GM21528 (cell line): ENCODE measurements at regions not wholly inside any gene's neighbourhood (a gene's known extent, or its start where the extent isn't known, plus 50 kb on each side); places are given as distances from the start of the nearest gene placed in this dataset.
"Not testable (repeated sequence)": the region's sequence is repeated elsewhere in the genome, so short reads cannot be mapped to it uniquely, and the experiment has no call there.

ENCODE experiments used
- ATAC-seq: cut with Tn5 transposase; IDR thresholded peaks from one replicate; pipeline ENCODE4 v1.9.1; 2021; ENCODE audit warnings: mild to moderate bottlenecking, moderate library complexity; ENCODE audit not compliant: unreplicated experiment, low FRiP score

GRCh38 chr10:36412942-36413341, 712.5 kb upstream of the ANKRD30A start:
- no peak for ATAC-seq

- ATAC-seq = not testable (repeated sequence)
Observed at GRCh38 chr10:36400238-36400637, 725.2 kb upstream of the ANKRD30A start.

DNA sequence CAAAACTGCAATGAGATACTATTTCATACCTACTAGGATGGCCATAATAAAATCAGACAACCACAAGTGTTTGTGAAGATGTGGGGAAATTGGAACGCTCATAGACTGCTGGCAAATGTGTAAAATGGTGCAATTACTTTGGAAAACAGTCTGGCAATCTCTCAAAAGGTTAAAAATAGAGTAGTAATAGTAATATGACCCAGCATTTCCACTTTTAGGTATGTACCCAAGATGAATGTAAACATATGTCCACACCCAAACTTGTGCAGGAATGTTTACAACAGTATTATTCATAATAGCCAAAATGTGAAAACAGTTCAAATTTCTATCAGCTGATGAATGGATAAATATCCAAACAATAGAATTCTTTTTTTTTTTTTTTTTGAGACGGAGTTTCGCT, 731.6 kb upstream of the ANKRD30A start:
- ATAC-seq = no peak

DNA sequence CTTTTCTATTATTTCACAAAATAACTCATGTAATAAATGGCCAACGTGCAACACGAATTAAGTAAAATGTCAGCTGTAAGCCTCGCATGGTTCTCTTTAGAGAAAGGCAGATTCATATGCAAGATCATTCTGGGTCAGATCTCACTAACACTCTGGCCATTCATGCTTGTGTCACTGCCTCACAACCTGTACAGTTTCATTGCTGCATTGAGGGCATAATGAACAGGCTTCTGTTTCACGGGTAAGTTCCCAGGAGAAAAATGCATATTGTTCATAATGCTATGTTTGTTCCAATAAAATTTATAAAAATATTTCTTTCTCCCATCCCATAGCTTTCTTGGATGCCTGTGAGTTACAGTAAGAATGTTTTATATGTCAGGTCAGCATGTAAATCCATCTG, 734.0 kb upstream of the ANKRD30A start:
- ATAC-seq = no peak

DNA sequence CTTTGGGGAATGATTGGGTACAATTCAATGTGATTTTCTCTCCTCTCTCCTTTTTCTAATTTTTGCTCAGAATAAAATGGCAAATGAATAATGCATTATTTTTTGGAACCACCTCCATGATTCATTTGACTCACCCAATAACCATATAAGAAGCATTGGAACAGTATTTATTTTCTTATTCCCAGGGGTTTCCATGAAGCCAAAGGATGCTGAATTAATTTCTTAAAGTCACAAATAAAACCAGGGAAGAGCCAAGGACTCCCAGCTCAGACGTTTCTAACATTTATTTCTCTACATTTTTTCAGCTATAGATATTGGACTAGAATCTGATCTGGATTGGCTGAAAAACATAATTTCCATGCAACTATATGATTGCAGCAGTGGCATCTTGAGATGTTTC, 735.2 kb upstream of the ANKRD30A start:
- no peak for ATAC-seq

GRCh38 chr10:36388166-36388565, 737.2 kb upstream of the ANKRD30A start:
- no peak for ATAC-seq

GRCh38 chr10:36385693-36386092, 739.7 kb upstream of the ANKRD30A start:
- ATAC-seq = no peak

- ATAC-seq = no peak
Observed at GRCh38 chr10:36383349-36383748, 741.3 kb upstream of the FZD8 start.

DNA sequence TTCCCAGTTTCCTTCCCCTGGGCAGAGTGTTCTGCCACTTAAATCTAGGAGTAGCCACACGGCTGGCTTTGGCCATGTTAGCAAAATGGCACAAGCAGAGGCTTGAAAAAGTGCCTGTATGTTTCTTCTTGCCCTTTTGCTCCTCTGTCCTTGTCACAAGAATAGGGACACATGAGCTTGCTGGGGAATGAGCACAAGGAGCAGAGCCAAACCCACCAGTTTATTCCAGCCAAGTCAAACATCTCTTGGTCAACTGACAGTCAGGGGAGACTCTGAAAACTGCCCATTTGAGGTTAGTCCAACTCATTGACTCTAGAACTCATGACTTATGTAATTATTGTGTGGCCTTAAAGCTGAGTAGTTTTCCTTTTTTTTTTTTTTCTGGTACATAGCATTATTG, 739.7 kb upstream of the FZD8 start:
- ATAC-seq = no peak

GRCh38 chr10:36380538-36380937, 738.4 kb upstream of the FZD8 start:
- ATAC-seq = no peak

GRCh38 chr10:36375107-36375506, 733.0 kb upstream of the FZD8 start:
- no peak for ATAC-seq

DNA sequence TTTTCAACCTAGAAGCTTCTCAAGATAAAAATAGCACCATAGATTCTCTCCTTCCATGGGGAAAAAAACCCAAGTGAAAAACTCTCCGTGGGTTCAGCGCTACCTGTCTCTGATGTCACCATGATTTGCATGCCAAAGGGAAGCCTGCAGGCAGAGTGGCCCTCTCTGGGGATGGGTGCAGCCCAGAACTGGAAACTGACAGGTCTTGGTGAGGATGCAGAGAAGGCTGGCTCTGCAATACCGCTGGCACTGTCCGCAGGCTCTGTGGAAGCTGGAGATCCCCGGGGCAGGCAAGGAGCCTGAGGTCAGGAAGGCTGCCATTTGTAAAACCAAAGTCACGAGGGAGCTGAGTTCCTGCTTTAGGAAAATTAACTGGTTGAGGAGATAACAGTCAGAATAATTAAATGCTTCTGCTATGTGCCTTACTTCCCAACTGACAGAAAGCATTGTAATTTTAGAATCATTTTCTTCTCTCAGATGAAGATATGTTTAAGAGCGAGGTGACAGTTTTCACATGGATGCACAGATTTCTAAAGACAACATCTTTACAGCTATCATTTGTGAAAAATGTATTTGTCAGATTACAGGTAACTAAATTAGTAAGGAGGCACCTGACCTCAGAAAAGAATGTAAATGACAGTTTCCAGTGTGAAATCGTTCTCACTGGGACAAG, 731.5 kb upstream of the FZD8 start:
- no peak for ATAC-seq

DNA sequence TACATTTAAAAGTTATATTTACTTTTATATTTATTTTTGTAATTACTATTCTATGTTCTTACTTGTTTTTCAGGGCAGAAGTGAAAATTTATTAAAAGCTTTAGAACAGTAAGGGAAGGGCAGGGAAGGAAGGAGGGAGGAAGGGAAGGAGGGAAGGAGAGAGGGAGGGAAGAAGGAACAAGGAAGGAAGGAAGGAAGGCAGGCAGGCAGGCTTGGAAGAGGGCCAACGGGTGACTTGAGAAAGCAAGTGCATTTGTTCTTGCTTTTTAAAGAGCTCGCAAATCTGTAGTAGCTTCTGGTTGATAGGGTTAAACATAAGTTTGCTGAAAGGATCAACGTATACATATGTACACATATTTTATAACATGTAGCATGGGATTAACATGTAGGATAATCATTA, 725.3 kb upstream of the FZD8 start:
- ATAC-seq = no peak

GRCh38 chr10:36366843-36367242, 724.7 kb upstream of the FZD8 start:
- ATAC-seq = no peak

- ATAC-seq = no peak
Observed at GRCh38 chr10:36366065-36366464, 724.0 kb upstream of the FZD8 start.

DNA sequence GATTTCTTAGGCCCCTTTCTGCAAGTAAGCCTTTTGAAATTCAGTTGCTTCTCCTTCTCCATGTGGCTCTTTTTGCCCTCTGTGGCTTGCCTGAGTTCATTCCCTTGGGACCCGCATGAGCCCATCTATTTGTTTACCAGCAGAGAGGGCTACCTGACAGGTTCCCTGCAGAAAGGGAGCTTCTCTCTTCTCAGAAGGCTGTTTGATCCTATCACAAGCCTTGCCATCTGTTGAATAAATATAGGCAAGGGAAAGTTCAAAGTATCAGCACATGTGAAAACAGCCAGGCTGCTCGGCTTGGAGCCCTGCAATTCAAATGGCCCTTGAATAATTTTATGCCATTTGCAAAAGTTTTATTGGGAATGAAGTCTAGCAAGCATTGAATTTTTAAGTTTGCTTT, 720.2 kb upstream of the FZD8 start:
- no peak for ATAC-seq

GRCh38 chr10:36358736-36359135, 716.6 kb upstream of the FZD8 start:
- ATAC-seq = no peak

- ATAC-seq = no peak
Observed at GRCh38 chr10:36354633-36355032, 712.5 kb upstream of the FZD8 start.

DNA sequence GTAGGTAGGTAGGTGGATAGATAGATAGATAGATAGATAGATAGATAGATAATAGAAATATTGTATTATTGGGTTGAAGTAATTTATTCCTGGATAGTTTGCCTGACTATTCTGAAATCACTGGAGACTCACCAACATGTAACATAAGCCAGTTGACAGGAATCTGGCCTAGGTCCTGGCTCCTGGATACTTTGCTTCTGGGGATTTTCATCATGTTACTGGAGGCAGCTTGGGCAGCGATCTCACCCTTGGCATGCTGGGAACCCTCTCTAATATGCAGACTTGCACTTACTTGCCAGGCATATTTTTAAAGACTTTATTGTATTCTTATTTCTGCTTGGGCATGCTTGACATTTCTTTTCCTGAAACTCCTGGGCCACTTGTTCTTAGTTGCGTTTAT, 709.1 kb upstream of the FZD8 start:
- no peak for ATAC-seq

DNA sequence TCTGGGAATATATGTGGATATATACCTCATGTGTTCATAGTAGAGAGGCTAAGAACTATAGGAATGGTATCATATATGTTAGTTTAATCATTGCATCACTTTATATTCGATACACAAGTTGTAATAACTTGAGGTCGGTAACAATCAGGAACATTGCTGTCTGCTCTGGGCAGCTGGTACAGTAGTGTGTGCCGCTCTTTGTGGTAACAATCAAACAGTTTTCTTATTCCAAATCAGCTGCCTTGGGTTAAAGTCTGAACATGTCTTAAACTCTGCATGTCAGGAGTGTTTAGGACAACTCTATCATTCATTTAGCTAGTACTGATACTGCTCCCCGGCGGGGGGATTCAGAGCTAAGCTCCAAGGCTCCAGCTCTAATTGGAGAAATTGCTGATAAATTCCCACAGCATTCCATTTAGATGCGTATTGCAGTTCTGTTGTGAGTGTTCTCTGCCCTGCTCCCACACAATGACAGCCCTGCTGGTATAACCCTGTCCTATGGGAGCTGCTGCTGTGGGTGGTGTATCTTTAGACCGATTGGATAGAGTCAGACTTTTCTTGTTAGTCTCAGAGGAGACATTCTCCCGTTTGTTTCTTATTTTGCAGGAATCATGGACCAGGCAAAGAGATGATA, 707.5 kb upstream of the FZD8 start:
- no peak for ATAC-seq

DNA sequence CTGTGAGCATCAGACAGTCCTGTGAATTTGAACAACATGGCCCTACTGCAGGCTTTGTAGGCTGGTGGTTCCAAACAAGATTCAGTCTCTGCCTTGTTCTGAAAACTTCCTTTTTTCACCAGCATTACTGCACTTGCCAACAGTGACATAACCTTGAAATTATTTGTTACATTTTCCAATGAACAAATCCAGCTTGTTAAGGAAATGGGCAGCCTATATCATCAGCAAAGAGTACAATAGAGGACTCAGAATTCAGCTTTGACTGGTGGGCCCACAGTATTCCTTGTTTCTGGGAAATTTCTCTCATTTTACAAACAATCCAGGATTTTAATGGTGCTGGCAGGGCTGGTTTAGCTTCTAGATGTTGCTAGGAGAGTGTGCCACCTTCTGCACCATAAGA, 703.7 kb upstream of the FZD8 start:
- no peak for ATAC-seq

- no peak for ATAC-seq
Observed at GRCh38 chr10:36345175-36345533, 703.1 kb upstream of the FZD8 start.
